Adrenal gland (tissue), 9 donors: ENCODE measurements at regions not wholly inside any gene's neighbourhood (a gene's known extent, or its start where the extent isn't known, plus 50 kb on each side); places are given as distances from the start of the nearest gene placed in this dataset.
"Not testable (repeated sequence)": the region's sequence is repeated elsewhere in the genome, so short reads cannot be mapped to it uniquely, and the experiment has no call there.

Source experiments
- DNase-seq, 7 donors: peaks; one replicate each; pipeline ENCODE4 v3.0.0-alpha.2; 2019 to 2020
- H3K27ac ChIP-seq, 5 donors: fragments of 200-600 bp; sonication (generic) in 4 of 5; 1 replicate in 3 of 5; 2 replicates in 2 of 5; pipeline versions ENCODE4 v1.5.1 to v1.8.0; 2016 to 2020; ENCODE audit warnings: mild to moderate bottlenecking in 1 of 5
- H3K27me3 ChIP-seq: fragments of 200-600 bp; 2 replicates; pipeline ENCODE4 v1.8.0; 2021
- H3K36me3 ChIP-seq, 2 donors: fragments of 200-600 bp; replicated peaks in 1 of 2; 1 replicate in 1 of 2; 2 replicates in 1 of 2; pipeline versions ENCODE4 v1.5.1 to v1.8.0; 2018 to 2022
- H3K4me1 ChIP-seq, 2 donors: fragments of 200-600 bp; replicated peaks in 1 of 2; 1 replicate in 1 of 2; 2 replicates in 1 of 2; pipeline versions ENCODE4 v1.5.1 to v1.8.0; 2018 to 2021
- H3K4me3 ChIP-seq, 4 donors: fragments of 200-600 bp; sonication (generic) in 3 of 4; one replicate each; pipeline ENCODE4 v1.5.1; 2016 to 2018
- H3K9me3 ChIP-seq, 3 donors: fragments of 200-600 bp; sonication (generic) in 1 of 3; replicated peaks in 1 of 3; 1 replicate in 2 of 3; 2 replicates in 1 of 3; pipeline versions ENCODE4 v1.5.1 to v1.8.0; 2016 to 2021
- POLR2A ChIP-seq, 2 donors: fragments of 450-650 bp; IDR thresholded peaks; one replicate each; pipeline ENCODE4 v1.6.1; 2017; ENCODE audit warnings: antibody characterized with exemption in 2 of 2, mild to moderate bottlenecking in 2 of 2, moderate library complexity in 1 of 2
- WGBS, 4 donors: extraction: QIAGEN DNeasy Blood & Tissue Kit in 2 of 4; methylation state at CpG; one replicate each; pipeline versions ENCODE4 v1.1.5 to v1.1.7; 2013 to 2017; 5-methylcytosine and 5-hydroxymethylcytosine counted together
- intact Hi-C, 2 donors: fragments of 100-400 bp; cut with DNase I; formaldehyde crosslinking; loops; one replicate each; pipeline versions ENCODE4 v1.14.1 to v1.15.0; 2022 to 2023
- TF ChIP-seq, protein P1 (sequence below), 6 experiments: fragments of 450-650 bp in 4 of 6; fragments of 200-600 bp in 2 of 6; sonication (generic) in 1 of 6; IDR thresholded peaks; 1 replicate in 5 of 6; 2 replicates in 1 of 6; pipeline versions ENCODE4 v1.5.1 to v1.8.0; 2016 to 2021; ENCODE audit warnings: antibody characterized with exemption in 6 of 6, mild to moderate bottlenecking in 2 of 6, moderate library complexity in 1 of 6
- donor health status: healthy with polysubstance abuse.
- donor health status: Bipolar disorder and iron deficiency.
- donor health status: DM: yes; HTN: yes; CAD: no.
- donor health status: DM: no; HTN: no; CAD: no.
- donor health status: DM: no; HTN: no; CAD: no.

GRCh38 chr21:16125274-16125673, 395.5 kb downstream of the USP25 start:
- Histone ChIP-seq H3K4me3 (no peak overlapping the region), H3K27me3 (no peaks in the 10 kb centered on the region), H3K27ac (no peak overlapping the region), H3K36me3 (no peaks in the 10 kb centered on the region), H3K4me1 (peaks cover 0 to 12% of the 10 kb centered on the region in 2 donors), H3K9me3 (no peaks in the 10 kb centered on the region)
- no peak for DNase-seq
- WGBS, 4 donors: 83 to 87% (median 84%) methylated on average over 6 of the region's 6 CpGs
- TF ChIP-seq POLR2A (IDR thresholded peaks at IDR 0.05): no peak
- TF ChIP-seq, protein P1, sequence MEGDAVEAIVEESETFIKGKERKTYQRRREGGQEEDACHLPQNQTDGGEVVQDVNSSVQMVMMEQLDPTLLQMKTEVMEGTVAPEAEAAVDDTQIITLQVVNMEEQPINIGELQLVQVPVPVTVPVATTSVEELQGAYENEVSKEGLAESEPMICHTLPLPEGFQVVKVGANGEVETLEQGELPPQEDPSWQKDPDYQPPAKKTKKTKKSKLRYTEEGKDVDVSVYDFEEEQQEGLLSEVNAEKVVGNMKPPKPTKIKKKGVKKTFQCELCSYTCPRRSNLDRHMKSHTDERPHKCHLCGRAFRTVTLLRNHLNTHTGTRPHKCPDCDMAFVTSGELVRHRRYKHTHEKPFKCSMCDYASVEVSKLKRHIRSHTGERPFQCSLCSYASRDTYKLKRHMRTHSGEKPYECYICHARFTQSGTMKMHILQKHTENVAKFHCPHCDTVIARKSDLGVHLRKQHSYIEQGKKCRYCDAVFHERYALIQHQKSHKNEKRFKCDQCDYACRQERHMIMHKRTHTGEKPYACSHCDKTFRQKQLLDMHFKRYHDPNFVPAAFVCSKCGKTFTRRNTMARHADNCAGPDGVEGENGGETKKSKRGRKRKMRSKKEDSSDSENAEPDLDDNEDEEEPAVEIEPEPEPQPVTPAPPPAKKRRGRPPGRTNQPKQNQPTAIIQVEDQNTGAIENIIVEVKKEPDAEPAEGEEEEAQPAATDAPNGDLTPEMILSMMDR (IDR thresholded peaks at IDR 0.05): no peak
- intact Hi-C loops: no loop called here

- H3K9me3 ChIP-seq, DNase-seq, H3K27me3 ChIP-seq, intact Hi-C loops, H3K36me3 ChIP-seq, H3K27ac ChIP-seq, H3K4me1 ChIP-seq, H3K4me3 ChIP-seq: not testable (repeated sequence)
- 93 to 94% (median 93%) methylated on average over 3 to 8 of the region's 8 CpGs for WGBS, 4 donors
These were observed 402.7 kb downstream of the USP25 start for GRCh38 chr21:16132453-16132852.

DNA sequence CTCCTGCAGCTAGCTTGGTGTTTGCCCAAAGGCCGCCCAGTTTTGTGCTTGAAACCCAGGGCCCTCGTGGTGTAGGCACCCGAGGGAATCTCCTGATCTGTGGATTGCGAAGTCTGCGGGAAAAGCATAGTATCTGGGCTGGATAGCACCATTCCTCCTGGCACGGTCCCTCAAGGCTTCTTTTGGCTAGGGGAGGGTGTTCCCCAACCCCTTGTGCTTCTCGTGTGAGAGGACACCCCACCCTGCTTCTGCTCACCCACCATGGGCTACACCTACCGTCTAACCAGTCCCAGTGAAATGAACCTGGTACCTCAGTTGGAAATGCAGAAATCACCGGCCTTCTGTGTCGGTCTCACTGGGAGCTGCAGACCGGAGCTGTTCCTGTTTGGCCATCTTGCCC, 403.5 kb downstream of the USP25 start:
- no peaks in the 10 kb centered on the region for H3K4me1 ChIP-seq
- no peaks in the 10 kb centered on the region for H3K36me3 ChIP-seq
- WGBS, 4 donors: 90 to 93% (median 92%) methylated on average over 8 to 11 of the region's 11 CpGs
- DNase-seq: no peak
- intact Hi-C loops: no loop called here
- no peak overlapping the region for H3K4me3 ChIP-seq
- H3K27ac ChIP-seq: no peak overlapping the region
- H3K9me3 ChIP-seq: no peaks in the 10 kb centered on the region
- no peaks in the 10 kb centered on the region for H3K27me3 ChIP-seq
- TF ChIP-seq, protein P1 (IDR thresholded peaks at IDR 0.05): no peak
- TF ChIP-seq POLR2A (IDR thresholded peaks at IDR 0.05): no peak

GRCh38 chr21:16134134-16134533, 404.4 kb downstream of the USP25 start:
- H3K4me3 ChIP-seq: no peak overlapping the region
- no peaks in the 10 kb centered on the region for H3K4me1 ChIP-seq
- WGBS, 4 donors: 83 to 94% (median 89%) methylated on average over 5 of the region's 5 CpGs
- H3K36me3 ChIP-seq: no peaks in the 10 kb centered on the region
- no peaks in the 10 kb centered on the region for H3K9me3 ChIP-seq
- no peak overlapping the region for H3K27ac ChIP-seq
- TF ChIP-seq POLR2A (IDR thresholded peaks at IDR 0.05): no peak
- no peaks in the 10 kb centered on the region for H3K27me3 ChIP-seq
- intact Hi-C loops: no loop called here
- no peak for DNase-seq

DNA sequence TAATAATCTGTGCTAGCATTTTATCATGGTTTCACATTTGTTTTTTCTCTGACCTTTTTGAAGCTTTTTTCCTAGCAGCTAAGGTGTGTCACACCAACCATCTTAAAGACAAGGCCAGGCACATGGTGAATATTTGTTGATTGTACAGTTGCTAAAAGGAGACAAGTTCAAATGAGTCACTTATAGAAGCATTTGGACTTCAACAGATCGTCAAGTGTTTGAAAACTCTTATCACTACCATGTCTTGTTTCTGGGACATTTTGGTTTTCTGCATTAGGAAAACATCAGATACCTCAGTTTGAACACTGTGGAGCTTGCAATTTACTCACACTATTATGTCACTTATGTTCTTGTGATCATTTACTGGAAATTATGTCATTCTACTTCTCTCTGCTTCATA, 407.3 kb downstream of the USP25 start:
- no peak for TF ChIP-seq POLR2A (IDR thresholded peaks at IDR 0.05)
- TF ChIP-seq, protein P1 (IDR thresholded peaks at IDR 0.05): no peak
- no peak overlapping the region for H3K4me3 ChIP-seq
- intact Hi-C loops: no loop called here
- no peak overlapping the region for H3K27ac ChIP-seq
- H3K27me3 ChIP-seq: no peaks in the 10 kb centered on the region
- 63 to 79% (median 67%) methylated on average over 1 of the region's 1 CpG for WGBS, 4 donors
- no peak for DNase-seq
- H3K36me3 ChIP-seq: no peaks in the 10 kb centered on the region
- no peaks in the 10 kb centered on the region for H3K9me3 ChIP-seq
- H3K4me1 ChIP-seq: no peaks in the 10 kb centered on the region
